ENCODE measurements at regions not wholly inside any gene's neighbourhood (a gene's known extent, or its start where the extent isn't known, plus 50 kb on each side); places are given as distances from the start of the nearest gene placed in this dataset.

GRCh38 chrX:110477593-110478228 is 119.1 kb downstream of the RTL9 start:
- Histone ChIP-seq H3K36me3 (replicated peaks in 1 of 2; ENCODE audit: control insufficient read depth in 1 of 2, insufficient read depth in 2 of 2, low read length in 1 of 2) (no peaks in the 10 kb centered on the region), H3K27me3 (ENCODE audit: insufficient read depth) (no peaks in the 10 kb centered on the region)
- TF ChIP-seq USF1 (IDR thresholded peaks at IDR 0.05; ENCODE audit: borderline replicate concordance, low read depth) (no peak), PBX3 (IDR thresholded peaks at IDR 0.05) (no peak), FOXJ3 (CRISPR knock-in tag; IDR thresholded peaks at IDR 0.05) (no peak), RFX5 (IDR thresholded peaks at IDR 0.05; ENCODE audit: low read length) (no peak), NRF1 (IDR thresholded peaks at IDR 0.05; ENCODE audit: low read depth, low read length) (no peak), NFIC (IDR thresholded peaks at IDR 0.05; ENCODE audit: borderline replicate concordance) (no peak), MAX (IDR thresholded peaks at IDR 0.05; ENCODE audit: low read depth) (no peak), FOXM1 (IDR thresholded peaks at IDR 0.05; ENCODE audit: low read depth) (no peak)

GRCh38 chrX:110491846-110492620 is 133.4 kb downstream of the RTL9 start:
- Histone ChIP-seq H3K27ac (ENCODE audit: low read depth in 2 of 2, low read length in 1 of 2) (no peak overlapping the region), H3K4me2 (no peak overlapping the region), H3F3A (replicated peaks; ENCODE audit: insufficient read depth) (no peaks in the 10 kb centered on the region), H3K9me2 (no peaks in the 10 kb centered on the region), H3K4me1 (ENCODE audit: control insufficient read depth in 1 of 2, insufficient read depth in 2 of 2, low read depth in 1 of 2, low read length in 1 of 2) (no peaks in the 10 kb centered on the region), H3K79me2 (ENCODE audit: insufficient read depth) (no peaks in the 10 kb centered on the region), H2AFZ (ENCODE audit: low read depth) (no peak overlapping the region), H3K4me3 (ENCODE audit: low read depth in 2 of 2, low read length in 1 of 2) (no peak overlapping the region), H4K20me1 (ENCODE audit: insufficient read depth) (no peaks in the 10 kb centered on the region), H3K27me3 (ENCODE audit: insufficient read depth) (no peaks in the 10 kb centered on the region; the same call in 1 of the 2 replicates), H3K9me3 (no peaks in the 10 kb centered on the region), H3K36me3 (replicated peaks in 1 of 2; ENCODE audit: control insufficient read depth in 1 of 2, insufficient read depth in 2 of 2, low read length in 1 of 2) (no peaks in the 10 kb centered on the region), H3K9ac (no peak overlapping the region)
- ChIA-PET POLR2A (no interaction called here), CTCF (interaction anchor here (2.2 kb wide), 1 partner anchor 10 kb away, joined by 6 read pairs; no protein-coding TSS in a partner anchor)
- WGBS (ENCODE audit: low lambda C conversion rate): 13% methylated on average over 6 of the region's 8 CpGs
- DNase-seq: no peak
- no peak for TF ChIP-seq USF2 (IDR thresholded peaks at IDR 0.05; ENCODE audit: borderline replicate concordance, low read depth, low read length)
- no peak for TF ChIP-seq REST (IDR thresholded peaks at IDR 0.05; ENCODE audit: low read depth, low read length)
- TF ChIP-seq USF1 (IDR thresholded peaks at IDR 0.05; ENCODE audit: borderline replicate concordance, low read depth): no peak
- TF ChIP-seq CHD2 (IDR thresholded peaks at IDR 0.05; ENCODE audit: low read length, partially characterized antibody): no peak
- TF ChIP-seq RFX5 (IDR thresholded peaks at IDR 0.05; ENCODE audit: low read length): no peak
- TF ChIP-seq MAX (IDR thresholded peaks at IDR 0.05; ENCODE audit: low read depth): no peak
- no peak for TF ChIP-seq RAD21 (IDR thresholded peaks at IDR 0.05; ENCODE audit: low read length)
- TF ChIP-seq NRF1 (IDR thresholded peaks at IDR 0.05; ENCODE audit: low read depth, low read length): no peak
- TF ChIP-seq MEF2A (IDR thresholded peaks at IDR 0.05; ENCODE audit: borderline replicate concordance, low read depth): no peak
- TF ChIP-seq CTCF (IDR thresholded peaks at IDR 0.05): no peak

More at GRCh38 chrX:110477593-110478228, 119.1 kb downstream of the RTL9 start:
- ChIA-PET POLR2A (no interaction called here), CTCF (no interaction called here)
- no peak overlapping the region for H2AFZ ChIP-seq (ENCODE audit: low read depth)
- no peaks in the 10 kb centered on the region for H3F3A ChIP-seq (replicated peaks; ENCODE audit: insufficient read depth)
- no peak overlapping the region for H3K27ac ChIP-seq (ENCODE audit: low read depth in 2 of 2, low read length in 1 of 2)
- no peak for DNase-seq
- no peak overlapping the region for H3K4me2 ChIP-seq
- no peaks in the 10 kb centered on the region for H4K20me1 ChIP-seq (ENCODE audit: insufficient read depth)
- 28% methylated on average over 5 of the region's 5 CpGs for WGBS (ENCODE audit: low lambda C conversion rate)
- no peaks in the 10 kb centered on the region for H3K9me2 ChIP-seq
- H3K9me3 ChIP-seq: no peaks in the 10 kb centered on the region
- no peak overlapping the region for H3K4me3 ChIP-seq (ENCODE audit: low read depth in 2 of 2, low read length in 1 of 2)
- H3K9ac ChIP-seq: no peak overlapping the region
- no peaks in the 10 kb centered on the region for H3K79me2 ChIP-seq (ENCODE audit: insufficient read depth)
- H3K4me1 ChIP-seq (ENCODE audit: control insufficient read depth in 1 of 2, insufficient read depth in 2 of 2, low read depth in 1 of 2, low read length in 1 of 2): no peaks in the 10 kb centered on the region
